Large intestine (tissue), 3 donors: ENCODE measurements at regions not wholly inside any gene's neighbourhood (a gene's known extent, or its start where the extent isn't known, plus 50 kb on each side); places are given as distances from the start of the nearest gene placed in this dataset.

Experiments used
- DNase-seq, 2 donors: peaks; one replicate each; pipeline versions ENCODE4 v3.0.0 to v3.0.0-alpha.2; 2013
- H3K27ac ChIP-seq: one replicate; pipeline ENCODE4 v1.5.1; 2013; ENCODE audit warnings: low read length
- H3K27me3 ChIP-seq: 2 replicates; pipeline ENCODE4 v1.6.1; 2013; ENCODE audit warnings: low read length; ENCODE audit not compliant: control insufficient read depth, insufficient read depth
- H3K36me3 ChIP-seq: 2 replicates; pipeline ENCODE4 v1.6.1; 2013; ENCODE audit warnings: low read length; ENCODE audit not compliant: control insufficient read depth, insufficient read depth
- H3K4me1 ChIP-seq: one replicate; pipeline ENCODE4 v1.6.1; 2013; ENCODE audit warnings: low read length; ENCODE audit not compliant: control insufficient read depth, insufficient read depth
- H3K4me3 ChIP-seq: one replicate; pipeline ENCODE4 v1.5.1; 2013; ENCODE audit warnings: low read length
- H3K9me3 ChIP-seq: one replicate; pipeline ENCODE4 v1.6.1; 2013; ENCODE audit warnings: mild to moderate bottlenecking, low read depth, low read length, moderate library complexity; ENCODE audit not compliant: control insufficient read depth
- WGBS: methylation state at CpG from one replicate; pipeline ENCODE4 v1.1.5; 2013; ENCODE audit warnings: low lambda C conversion rate; ENCODE audit not compliant: insufficient coverage; 5-methylcytosine and 5-hydroxymethylcytosine counted together

GRCh38 chr15:46707452-46707851, 1009.9 kb upstream of the SEMA6D start:
- Histone ChIP-seq H3K9me3 (no peaks in the 10 kb centered on the region), H3K36me3 (no peaks in the 10 kb centered on the region), H3K27ac (no peak overlapping the region), H3K4me3 (no peak overlapping the region), H3K4me1 (no peaks in the 10 kb centered on the region), H3K27me3 (no peaks in the 10 kb centered on the region)
- 100% methylated on average over 1 of the region's 1 CpG for WGBS
- DNase-seq: no peak

DNA sequence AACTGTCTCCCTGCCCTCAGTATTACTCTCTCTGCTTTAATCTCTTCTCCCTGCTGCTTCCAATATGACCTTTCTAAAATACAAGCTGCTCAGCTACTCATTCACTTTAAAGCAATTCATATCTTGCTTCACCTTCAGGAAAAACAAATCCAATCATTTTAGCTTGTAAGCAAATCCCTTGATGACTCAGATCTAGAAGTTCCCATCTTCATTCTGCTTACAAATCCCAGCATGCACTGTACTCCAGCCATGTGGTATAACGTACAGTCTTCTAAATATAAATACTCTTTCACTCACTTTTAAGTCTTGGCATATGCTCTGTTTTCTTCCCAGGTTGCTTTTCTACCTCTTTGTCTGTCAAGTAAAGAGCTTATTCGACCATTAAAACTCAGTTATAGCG, 1009.1 kb upstream of the SEMA6D start:
- 50% methylated on average over 2 of the region's 3 CpGs for WGBS

DNA sequence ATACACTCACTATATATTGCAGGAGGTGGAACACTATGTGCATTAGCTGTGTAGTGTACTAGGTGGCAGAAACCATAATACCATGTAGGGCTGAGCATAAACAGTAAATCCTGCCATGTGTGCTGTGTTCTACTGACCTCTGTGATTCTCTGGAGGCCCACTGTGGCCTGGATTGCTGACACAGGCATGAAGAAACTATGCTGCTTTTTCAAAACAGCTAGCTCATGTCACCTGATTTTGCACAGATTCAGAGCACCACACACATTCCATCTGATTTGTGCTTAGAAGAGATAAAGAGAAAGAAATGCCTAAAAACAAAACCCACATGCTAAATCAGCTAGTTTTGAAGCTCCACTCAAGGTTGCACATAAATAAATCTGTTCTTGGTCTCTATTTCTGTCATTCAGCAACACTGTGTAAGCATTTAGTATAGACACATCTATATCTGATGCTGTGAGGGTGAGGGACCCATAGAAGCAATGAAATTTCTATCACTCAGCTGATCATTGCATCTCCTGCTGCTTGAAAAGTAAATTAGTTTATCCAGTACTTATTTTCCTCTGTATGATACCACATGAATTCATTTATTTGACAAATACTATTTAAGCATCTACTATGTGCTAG, 1007.7 kb upstream of the SEMA6D start:
- Histone ChIP-seq H3K4me3 (no peak overlapping the region), H3K27ac (no peak overlapping the region), H3K4me1 (no peaks in the 10 kb centered on the region), H3K36me3 (no peaks in the 10 kb centered on the region), H3K9me3 (no peaks in the 10 kb centered on the region), H3K27me3 (no peaks in the 10 kb centered on the region)
- DNase-seq: no peak

More for the DNA sequence above, 1009.1 kb upstream of the SEMA6D start:
- Histone ChIP-seq H3K27ac (no peak overlapping the region), H3K36me3 (no peaks in the 10 kb centered on the region), H3K9me3 (no peaks in the 10 kb centered on the region), H3K27me3 (no peaks in the 10 kb centered on the region), H3K4me1 (no peaks in the 10 kb centered on the region), H3K4me3 (no peak overlapping the region)
- DNase-seq: no peak

- WGBS: 100% methylated on average over 1 of the region's 6 CpGs
- H3K36me3 ChIP-seq: no peaks in the 10 kb centered on the region
- H3K9me3 ChIP-seq: no peaks in the 10 kb centered on the region
- no peak overlapping the region for H3K27ac ChIP-seq
- no peak for DNase-seq
- H3K4me3 ChIP-seq: no peak overlapping the region
- H3K27me3 ChIP-seq: no peaks in the 10 kb centered on the region
- no peaks in the 10 kb centered on the region for H3K4me1 ChIP-seq
Observed at GRCh38 chr15:46710401-46710960, 1006.8 kb upstream of the SEMA6D start.

GRCh38 chr15:46713045-46713444, 1004.3 kb upstream of the SEMA6D start:
- no peak overlapping the region for H3K4me3 ChIP-seq
- no peak overlapping the region for H3K27ac ChIP-seq
- no peaks in the 10 kb centered on the region for H3K36me3 ChIP-seq
- H3K27me3 ChIP-seq: no peaks in the 10 kb centered on the region
- H3K4me1 ChIP-seq: no peaks in the 10 kb centered on the region
- DNase-seq: no peak
- no CpG with 5 or more reads among the region's 2 CpGs for WGBS
- H3K9me3 ChIP-seq: no peaks in the 10 kb centered on the region

- Histone ChIP-seq H3K4me1 (no peaks in the 10 kb centered on the region), H3K4me3 (no peak overlapping the region), H3K36me3 (no peaks in the 10 kb centered on the region), H3K27me3 (no peaks in the 10 kb centered on the region), H3K9me3 (no peaks in the 10 kb centered on the region), H3K27ac (no peak overlapping the region)
- WGBS: no CpG with 5 or more reads among the region's 2 CpGs
- no peak for DNase-seq
Observed at GRCh38 chr15:46714950-46715349, 1002.4 kb upstream of the SEMA6D start.

GRCh38 chr15:46723308-46723707, 994.0 kb upstream of the SEMA6D start:
- H3K9me3 ChIP-seq: no peaks in the 10 kb centered on the region
- no peaks in the 10 kb centered on the region for H3K36me3 ChIP-seq
- H3K27me3 ChIP-seq: no peaks in the 10 kb centered on the region
- H3K4me1 ChIP-seq: no peaks in the 10 kb centered on the region
- H3K27ac ChIP-seq: no peak overlapping the region
- 95% methylated on average over 2 of the region's 2 CpGs for WGBS
- DNase-seq: no peak
- no peak overlapping the region for H3K4me3 ChIP-seq

GRCh38 chr15:46732060-46732459, 985.2 kb upstream of the SEMA6D start:
- 86% methylated on average over 1 of the region's 1 CpG for WGBS
- H3K36me3 ChIP-seq: no peaks in the 10 kb centered on the region
- no peaks in the 10 kb centered on the region for H3K9me3 ChIP-seq
- no peak for DNase-seq
- no peak overlapping the region for H3K27ac ChIP-seq
- H3K4me3 ChIP-seq: no peak overlapping the region
- H3K4me1 ChIP-seq: no peaks in the 10 kb centered on the region
- H3K27me3 ChIP-seq: no peaks in the 10 kb centered on the region

DNA sequence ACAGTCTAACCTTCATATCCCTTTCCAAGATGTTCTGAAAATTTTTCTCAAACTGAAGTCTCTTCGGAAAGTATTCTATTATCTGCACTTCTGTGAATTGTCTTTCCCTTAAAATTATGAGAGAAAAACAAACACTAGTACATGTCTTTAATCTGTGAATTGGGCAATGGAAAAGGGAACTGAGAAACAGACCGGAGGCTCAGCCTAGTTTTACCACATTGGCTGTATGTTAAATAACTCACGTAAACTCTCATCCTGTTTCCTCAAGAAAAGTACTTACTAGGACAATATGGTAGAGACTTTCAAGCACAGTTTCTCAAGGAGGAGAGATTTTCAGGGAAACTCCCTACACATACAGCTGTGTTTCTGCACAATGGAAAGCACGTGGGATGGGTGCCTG, 982.2 kb upstream of the SEMA6D start:
- Histone ChIP-seq H3K4me3 (no peak overlapping the region), H3K9me3 (no peaks in the 10 kb centered on the region), H3K27me3 (no peaks in the 10 kb centered on the region), H3K4me1 (no peaks in the 10 kb centered on the region), H3K27ac (no peak overlapping the region), H3K36me3 (no peaks in the 10 kb centered on the region)
- WGBS: 100% methylated on average over 1 of the region's 4 CpGs
- DNase-seq: no peak

DNA sequence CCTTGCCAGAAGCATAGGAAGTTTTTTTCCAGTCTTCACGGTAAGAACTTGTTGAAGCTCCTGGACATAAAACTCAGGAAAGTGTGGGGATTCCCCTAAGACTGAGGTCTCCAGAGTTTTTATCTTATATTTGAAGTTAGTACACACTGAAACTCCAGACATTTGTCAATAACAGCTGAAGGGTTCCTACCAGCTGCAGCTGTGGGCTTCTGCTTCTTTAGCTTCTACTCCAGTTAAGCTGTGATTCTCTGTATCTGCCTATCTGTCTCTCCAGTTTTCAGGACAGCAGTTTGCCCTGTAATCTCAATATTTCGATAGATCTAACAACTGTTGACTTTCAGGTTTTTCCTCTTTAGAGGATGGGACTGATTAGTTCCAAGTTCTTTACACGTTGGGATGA, 966.0 kb upstream of the SEMA6D start:
- no peaks in the 10 kb centered on the region for H3K4me1 ChIP-seq
- no peaks in the 10 kb centered on the region for H3K36me3 ChIP-seq
- 60% methylated on average over 1 of the region's 3 CpGs for WGBS
- H3K27me3 ChIP-seq: no peaks in the 10 kb centered on the region
- no peak overlapping the region for H3K27ac ChIP-seq
- no peaks in the 10 kb centered on the region for H3K9me3 ChIP-seq
- DNase-seq: no peak
- H3K4me3 ChIP-seq: no peak overlapping the region

DNA sequence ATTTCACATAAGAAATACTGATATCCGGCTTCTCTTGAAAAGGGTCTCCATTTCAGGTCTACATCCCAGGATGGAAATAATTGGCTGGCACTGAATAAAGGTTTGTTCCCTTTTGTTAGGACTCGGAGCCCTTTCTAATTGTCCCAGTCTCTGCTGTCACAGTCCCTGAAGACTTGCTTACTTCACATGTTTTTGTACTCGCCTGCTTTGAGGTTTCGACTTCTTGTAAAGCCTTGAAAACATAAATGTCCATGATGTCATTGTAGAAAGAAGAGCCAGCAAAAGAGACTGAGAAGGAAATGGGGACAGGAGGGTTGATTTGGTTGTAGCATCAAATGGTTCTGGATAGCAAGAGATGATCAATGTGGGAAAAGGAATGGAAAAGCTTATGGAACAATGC, 963.4 kb upstream of the SEMA6D start:
- H3K27ac ChIP-seq: no peak overlapping the region
- no peak overlapping the region for H3K4me3 ChIP-seq
- no peaks in the 10 kb centered on the region for H3K36me3 ChIP-seq
- no peaks in the 10 kb centered on the region for H3K27me3 ChIP-seq
- no peaks in the 10 kb centered on the region for H3K4me1 ChIP-seq
- DNase-seq: no peak
- 100% methylated on average over 2 of the region's 4 CpGs for WGBS
- no peaks in the 10 kb centered on the region for H3K9me3 ChIP-seq
